KMS-11 (cell line): ENCODE measurements at regions not wholly inside any gene's neighbourhood (a gene's known extent, or its start where the extent isn't known, plus 50 kb on each side); places are given as distances from the start of the nearest gene placed in this dataset.

Source experiments
- H2AFZ ChIP-seq: fragments of 200-600 bp; sonication (generic); 2 replicates; pipeline ENCODE4 v1.6.1; 2016; ENCODE audit warnings: antibody characterized with exemption, mixed run types, low read depth
- H3K27ac ChIP-seq: fragments of 200-600 bp; sonication (generic); 2 replicates; pipeline ENCODE4 v1.6.1; 2016; ENCODE audit warnings: mild to moderate bottlenecking, mixed run types
- H3K27me3 ChIP-seq: fragments of 200-600 bp; sonication (generic); 2 replicates; pipeline ENCODE4 v1.6.1; 2017; ENCODE audit warnings: mild to moderate bottlenecking, low read depth, mixed run types, moderate library complexity; ENCODE audit not compliant: insufficient read depth
- H3K36me3 ChIP-seq: fragments of 200-600 bp; sonication (generic); 2 replicates; pipeline ENCODE4 v1.6.1; 2017; ENCODE audit warnings: mild to moderate bottlenecking, mixed run types; ENCODE audit not compliant: insufficient read depth
- H3K4me1 ChIP-seq: fragments of 200-600 bp; sonication (generic); 2 replicates; pipeline ENCODE4 v1.6.1; 2016; ENCODE audit warnings: mild to moderate bottlenecking, low read depth, mixed run types; ENCODE audit not compliant: poor library complexity, severe bottlenecking
- H3K4me2 ChIP-seq: fragments of 200-600 bp; sonication (generic); 2 replicates; pipeline ENCODE4 v1.7.0; 2016; ENCODE audit warnings: mild to moderate bottlenecking, mixed run types
- H3K4me3 ChIP-seq: fragments of 200-600 bp; sonication (generic); IDR thresholded peaks from 2 replicates; pipeline ENCODE4 v1.6.1; 2017; ENCODE audit warnings: low read depth, low read length, mixed read lengths; ENCODE audit not compliant: insufficient read depth
- H3K79me2 ChIP-seq: fragments of 200-600 bp; sonication (generic); 2 replicates; pipeline ENCODE4 v1.6.1; 2016; ENCODE audit warnings: low read depth, mixed run types; ENCODE audit not compliant: insufficient read depth
- H3K9ac ChIP-seq: fragments of 200-600 bp; sonication (generic); 2 replicates; pipeline ENCODE4 v1.6.1; 2016; ENCODE audit warnings: mild to moderate bottlenecking, mixed run types
- H4K20me1 ChIP-seq: fragments of 200-600 bp; sonication (generic); 2 replicates; pipeline ENCODE4 v1.6.1; 2016; ENCODE audit warnings: mild to moderate bottlenecking, mixed run types; ENCODE audit not compliant: insufficient read depth
- TF ChIP-seq, protein P1 (sequence below): fragments of 200-600 bp; sonication (generic); conservative IDR thresholded peaks from 2 replicates; pipeline ENCODE4 v1.6.1; 2017; ENCODE audit warnings: low read depth, mild to moderate bottlenecking, antibody characterized with exemption, low read length, moderate library complexity, mixed read lengths

DNA sequence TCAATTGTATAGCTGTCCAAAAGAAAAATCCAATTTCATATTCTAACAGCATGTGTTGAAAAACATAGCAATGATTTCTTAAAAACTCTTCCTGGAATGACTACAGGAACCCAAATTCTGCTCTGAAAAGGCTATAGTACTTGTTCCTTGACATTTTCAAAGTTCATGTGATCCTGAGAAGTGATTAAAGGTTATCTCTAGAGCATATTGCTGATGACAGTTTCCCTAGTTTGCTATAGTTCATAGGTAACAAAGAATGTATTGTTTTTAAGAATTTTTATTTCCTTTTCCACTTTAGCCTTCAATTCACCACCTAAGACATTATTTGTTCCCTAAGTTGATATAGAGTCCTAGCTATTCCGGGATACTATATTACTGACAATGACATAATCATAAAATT, 1614.6 kb downstream of the PCDH7 start:
- Histone ChIP-seq H2AFZ (no peak overlapping the region), H3K36me3 (no peaks in the 10 kb centered on the region), H3K4me3 (no peak overlapping the region), H3K4me1 (no peaks in the 10 kb centered on the region), H3K4me2 (no peak overlapping the region), H3K27ac (no peak overlapping the region), H3K9ac (no peak overlapping the region), H3K27me3 (no peaks in the 10 kb centered on the region), H4K20me1 (no peaks in the 10 kb centered on the region), H3K79me2 (no peaks in the 10 kb centered on the region)
- TF ChIP-seq, protein P1, sequence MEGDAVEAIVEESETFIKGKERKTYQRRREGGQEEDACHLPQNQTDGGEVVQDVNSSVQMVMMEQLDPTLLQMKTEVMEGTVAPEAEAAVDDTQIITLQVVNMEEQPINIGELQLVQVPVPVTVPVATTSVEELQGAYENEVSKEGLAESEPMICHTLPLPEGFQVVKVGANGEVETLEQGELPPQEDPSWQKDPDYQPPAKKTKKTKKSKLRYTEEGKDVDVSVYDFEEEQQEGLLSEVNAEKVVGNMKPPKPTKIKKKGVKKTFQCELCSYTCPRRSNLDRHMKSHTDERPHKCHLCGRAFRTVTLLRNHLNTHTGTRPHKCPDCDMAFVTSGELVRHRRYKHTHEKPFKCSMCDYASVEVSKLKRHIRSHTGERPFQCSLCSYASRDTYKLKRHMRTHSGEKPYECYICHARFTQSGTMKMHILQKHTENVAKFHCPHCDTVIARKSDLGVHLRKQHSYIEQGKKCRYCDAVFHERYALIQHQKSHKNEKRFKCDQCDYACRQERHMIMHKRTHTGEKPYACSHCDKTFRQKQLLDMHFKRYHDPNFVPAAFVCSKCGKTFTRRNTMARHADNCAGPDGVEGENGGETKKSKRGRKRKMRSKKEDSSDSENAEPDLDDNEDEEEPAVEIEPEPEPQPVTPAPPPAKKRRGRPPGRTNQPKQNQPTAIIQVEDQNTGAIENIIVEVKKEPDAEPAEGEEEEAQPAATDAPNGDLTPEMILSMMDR, result no peak

DNA sequence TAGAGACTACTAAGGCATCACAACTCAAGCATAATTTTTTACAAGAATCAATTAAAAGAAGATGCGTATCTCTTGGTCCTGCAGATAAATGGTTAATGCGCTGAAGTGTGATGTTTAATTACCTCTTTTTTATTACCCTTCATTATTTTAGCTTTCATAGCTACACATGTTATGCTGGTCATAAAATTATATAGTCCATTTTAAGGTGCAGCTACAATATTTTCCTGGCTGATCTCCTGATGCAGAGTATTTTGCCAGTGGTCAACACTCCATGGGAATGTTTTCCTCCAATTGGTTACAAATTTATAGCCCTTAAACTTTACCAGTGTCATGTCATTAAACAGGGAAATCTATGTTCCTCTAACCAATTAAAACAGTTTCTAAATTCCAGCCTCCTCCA, 1617.2 kb downstream of the PCDH7 start:
- H3K79me2 ChIP-seq, result no peaks in the 10 kb centered on the region
- H3K27ac ChIP-seq, result no peak overlapping the region
- H3K4me1 ChIP-seq, result no peaks in the 10 kb centered on the region
- H3K4me3 ChIP-seq, result no peak overlapping the region
- no peaks in the 10 kb centered on the region for H4K20me1 ChIP-seq
- no peaks in the 10 kb centered on the region for H3K36me3 ChIP-seq
- H3K27me3 ChIP-seq, result no peaks in the 10 kb centered on the region
- no peak overlapping the region for H2AFZ ChIP-seq
- TF ChIP-seq, protein P1, result no peak
- no peak overlapping the region for H3K4me2 ChIP-seq
- H3K9ac ChIP-seq, result no peak overlapping the region

DNA sequence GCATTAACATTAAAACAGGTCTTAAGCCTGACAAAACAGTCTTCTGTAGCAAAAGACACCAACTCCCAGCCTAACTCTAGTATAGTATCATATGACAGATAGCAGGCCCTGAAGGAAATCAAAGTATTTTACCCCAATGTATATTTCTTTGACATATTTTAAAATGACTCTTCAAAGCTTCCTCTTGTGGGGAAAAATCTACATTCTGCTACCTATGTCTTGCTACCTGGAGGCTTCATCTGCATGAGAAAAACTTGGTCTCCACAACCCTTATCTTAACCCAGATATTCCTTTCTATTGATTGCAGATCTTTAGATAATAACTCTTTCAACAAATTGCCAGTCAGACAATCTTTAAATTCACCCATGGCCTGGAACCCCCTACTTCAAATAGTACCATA, 1620.4 kb downstream of the PCDH7 start:
- H3K36me3 ChIP-seq, result no peaks in the 10 kb centered on the region
- H3K9ac ChIP-seq, result no peak overlapping the region
- no peaks in the 10 kb centered on the region for H3K4me1 ChIP-seq
- H3K27me3 ChIP-seq, result no peaks in the 10 kb centered on the region
- no peak overlapping the region for H2AFZ ChIP-seq
- H3K79me2 ChIP-seq, result no peaks in the 10 kb centered on the region
- no peak overlapping the region for H3K4me2 ChIP-seq
- H4K20me1 ChIP-seq, result no peaks in the 10 kb centered on the region
- TF ChIP-seq, protein P1, result no peak
- H3K27ac ChIP-seq, result no peak overlapping the region
- no peak overlapping the region for H3K4me3 ChIP-seq

DNA sequence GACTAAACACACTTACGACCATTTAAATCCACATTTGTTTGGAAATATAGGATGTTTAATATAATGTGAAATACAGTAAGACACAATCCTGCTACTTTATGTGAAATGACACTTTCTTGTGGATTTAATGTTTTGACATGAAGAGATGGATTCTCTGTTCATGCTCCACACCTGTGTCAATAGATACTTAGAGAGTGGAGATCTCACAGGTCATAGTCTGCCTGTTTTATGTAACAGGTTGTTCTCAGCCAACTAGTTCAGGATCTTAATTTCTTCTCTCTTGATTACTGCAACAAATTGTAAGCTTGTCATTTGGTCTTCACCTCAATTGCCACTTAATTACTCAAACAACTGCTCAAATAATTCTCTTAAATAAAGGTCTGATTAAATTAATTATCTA, 1621.2 kb downstream of the PCDH7 start:
- Histone ChIP-seq H3K9ac (no peak overlapping the region), H3K4me2 (no peak overlapping the region), H2AFZ (no peak overlapping the region), H3K27me3 (no peaks in the 10 kb centered on the region), H3K27ac (no peak overlapping the region), H4K20me1 (no peaks in the 10 kb centered on the region), H3K4me1 (no peaks in the 10 kb centered on the region), H3K79me2 (no peaks in the 10 kb centered on the region), H3K4me3 (no peak overlapping the region), H3K36me3 (no peaks in the 10 kb centered on the region)
- TF ChIP-seq, protein P1, result no peak

DNA sequence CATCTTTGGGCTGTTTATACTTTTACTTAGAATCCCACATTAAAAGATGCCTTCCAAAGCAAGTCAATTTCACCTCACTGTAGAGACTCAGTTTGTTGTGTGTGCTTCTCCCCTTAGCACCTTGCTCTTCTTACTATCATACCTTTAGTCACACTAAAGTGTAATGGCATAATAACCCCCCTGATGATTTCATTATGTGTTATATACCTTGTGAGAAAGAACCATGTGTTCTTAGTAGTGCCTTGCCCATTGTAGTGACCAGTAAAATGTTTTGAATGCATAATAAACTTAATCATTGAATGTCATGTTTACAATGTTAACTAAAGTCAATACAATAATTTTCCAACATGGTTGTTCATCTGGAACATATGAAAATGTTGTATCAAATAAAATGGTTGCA, 1621.9 kb downstream of the PCDH7 start:
- Histone ChIP-seq H3K4me1 (no peaks in the 10 kb centered on the region), H3K79me2 (no peaks in the 10 kb centered on the region), H3K4me2 (no peak overlapping the region), H2AFZ (no peak overlapping the region), H3K9ac (no peak overlapping the region), H3K27ac (no peak overlapping the region), H3K4me3 (no peak overlapping the region), H3K36me3 (no peaks in the 10 kb centered on the region), H4K20me1 (no peaks in the 10 kb centered on the region), H3K27me3 (no peaks in the 10 kb centered on the region)
- TF ChIP-seq, protein P1, result no peak
